ENCODE measurements at regions not wholly inside any gene's neighbourhood (a gene's known extent, or its start where the extent isn't known, plus 50 kb on each side); places are given as distances from the start of the nearest gene placed in this dataset.

DNA sequence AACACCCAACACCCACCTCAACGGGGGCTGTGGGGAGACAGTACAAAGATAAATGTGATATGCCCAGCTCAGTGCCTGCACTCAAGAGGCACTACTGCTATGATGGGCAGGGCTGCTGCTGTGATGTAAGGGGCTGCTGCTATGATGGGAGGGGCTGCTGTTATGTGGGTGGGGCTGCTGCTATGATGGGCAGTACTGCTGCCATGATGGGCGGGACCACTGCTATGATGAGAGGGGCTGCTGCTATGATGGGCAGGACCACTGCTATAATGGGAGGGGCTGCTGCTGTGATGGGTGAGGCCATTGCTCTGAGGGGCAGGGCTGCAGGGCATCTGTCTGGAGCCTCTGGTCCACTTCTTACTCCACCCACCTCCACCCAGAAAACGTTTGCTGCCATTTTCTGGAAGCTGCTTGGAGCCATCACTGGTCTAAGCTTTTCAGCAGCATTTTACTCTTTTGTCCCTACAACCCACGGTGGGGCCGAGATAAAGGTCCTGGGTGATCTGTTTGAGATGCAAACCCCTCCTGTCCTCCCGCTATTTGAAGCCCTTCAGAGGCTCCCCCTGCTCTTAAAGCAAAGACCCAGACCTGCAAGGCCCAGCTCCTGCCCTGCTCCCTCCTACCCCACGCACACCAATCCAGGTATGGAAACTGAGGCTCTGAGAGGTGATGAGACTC is 656.9 kb downstream of the PTPRU start:
- no peak for ATAC-seq (ENCODE audit: insufficient read depth, low FRiP score)
- no peaks in the 10 kb centered on the region for H3K36me3 ChIP-seq (ENCODE audit: control insufficient read depth in 4 of 4, insufficient read depth in 4 of 4, low read length in 4 of 4)
- TF ChIP-seq, protein P1, sequence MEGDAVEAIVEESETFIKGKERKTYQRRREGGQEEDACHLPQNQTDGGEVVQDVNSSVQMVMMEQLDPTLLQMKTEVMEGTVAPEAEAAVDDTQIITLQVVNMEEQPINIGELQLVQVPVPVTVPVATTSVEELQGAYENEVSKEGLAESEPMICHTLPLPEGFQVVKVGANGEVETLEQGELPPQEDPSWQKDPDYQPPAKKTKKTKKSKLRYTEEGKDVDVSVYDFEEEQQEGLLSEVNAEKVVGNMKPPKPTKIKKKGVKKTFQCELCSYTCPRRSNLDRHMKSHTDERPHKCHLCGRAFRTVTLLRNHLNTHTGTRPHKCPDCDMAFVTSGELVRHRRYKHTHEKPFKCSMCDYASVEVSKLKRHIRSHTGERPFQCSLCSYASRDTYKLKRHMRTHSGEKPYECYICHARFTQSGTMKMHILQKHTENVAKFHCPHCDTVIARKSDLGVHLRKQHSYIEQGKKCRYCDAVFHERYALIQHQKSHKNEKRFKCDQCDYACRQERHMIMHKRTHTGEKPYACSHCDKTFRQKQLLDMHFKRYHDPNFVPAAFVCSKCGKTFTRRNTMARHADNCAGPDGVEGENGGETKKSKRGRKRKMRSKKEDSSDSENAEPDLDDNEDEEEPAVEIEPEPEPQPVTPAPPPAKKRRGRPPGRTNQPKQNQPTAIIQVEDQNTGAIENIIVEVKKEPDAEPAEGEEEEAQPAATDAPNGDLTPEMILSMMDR (IDR thresholded peaks at IDR 0.05; ENCODE audit: control extremely low read depth, extremely low read depth): no peak
- no peaks in the 10 kb centered on the region for H3K4me1 ChIP-seq (ENCODE audit: control insufficient read depth in 5 of 5, insufficient read depth in 5 of 5, low read length in 5 of 5)
- H3K4me3 ChIP-seq: no peak overlapping the region
- H3K27me3 ChIP-seq (ENCODE audit: control insufficient read depth in 3 of 3, insufficient read depth in 3 of 3, low read length in 2 of 3): peaks cover 0 to 5% (median 3%) of the 10 kb centered on the region in 3 donors
- 71 to 81% methylated on average over 7 of the region's 7 CpGs for WGBS, 2 donors
- DNase-seq: no peak
- no peak overlapping the region for H3K27ac ChIP-seq (ENCODE audit: low read depth in 1 of 2, low read length in 1 of 2)
- no peak overlapping the region for H3K9ac ChIP-seq (ENCODE audit: insufficient read depth in 1 of 2, low read length in 2 of 2)
- H3K9me3 ChIP-seq (ENCODE audit: control insufficient read depth in 4 of 4, insufficient read depth in 3 of 4, low read length in 3 of 4): peaks cover 0 to 2% (median 0%) of the 10 kb centered on the region in 4 donors

DNA sequence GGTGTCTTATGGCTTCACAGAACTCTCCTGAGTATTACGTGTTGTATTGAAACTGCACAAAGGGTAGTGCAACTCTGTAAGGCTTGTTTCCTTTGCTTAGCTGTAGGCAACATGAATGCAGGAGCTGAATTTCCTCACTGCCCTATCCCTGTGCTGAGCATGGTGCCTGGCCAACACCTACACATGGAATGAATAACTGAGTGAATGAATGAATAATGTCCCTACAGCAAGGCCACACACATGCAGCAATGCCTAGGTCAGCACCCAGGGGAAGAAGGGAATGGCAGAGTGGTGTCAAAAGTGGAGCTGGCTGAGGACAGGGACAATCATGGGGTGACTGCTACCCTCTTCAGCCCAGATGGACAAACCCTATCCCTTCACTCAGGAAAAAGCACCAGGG is 655.9 kb downstream of the PTPRU start:
- WGBS, 2 donors: 70 to 86% methylated on average over 1 of the region's 1 CpG
- H3K27me3 ChIP-seq (ENCODE audit: control insufficient read depth in 3 of 3, insufficient read depth in 3 of 3, low read length in 2 of 3): peaks cover 0 to 5% (median 3%) of the 10 kb centered on the region in 3 donors

DNA sequence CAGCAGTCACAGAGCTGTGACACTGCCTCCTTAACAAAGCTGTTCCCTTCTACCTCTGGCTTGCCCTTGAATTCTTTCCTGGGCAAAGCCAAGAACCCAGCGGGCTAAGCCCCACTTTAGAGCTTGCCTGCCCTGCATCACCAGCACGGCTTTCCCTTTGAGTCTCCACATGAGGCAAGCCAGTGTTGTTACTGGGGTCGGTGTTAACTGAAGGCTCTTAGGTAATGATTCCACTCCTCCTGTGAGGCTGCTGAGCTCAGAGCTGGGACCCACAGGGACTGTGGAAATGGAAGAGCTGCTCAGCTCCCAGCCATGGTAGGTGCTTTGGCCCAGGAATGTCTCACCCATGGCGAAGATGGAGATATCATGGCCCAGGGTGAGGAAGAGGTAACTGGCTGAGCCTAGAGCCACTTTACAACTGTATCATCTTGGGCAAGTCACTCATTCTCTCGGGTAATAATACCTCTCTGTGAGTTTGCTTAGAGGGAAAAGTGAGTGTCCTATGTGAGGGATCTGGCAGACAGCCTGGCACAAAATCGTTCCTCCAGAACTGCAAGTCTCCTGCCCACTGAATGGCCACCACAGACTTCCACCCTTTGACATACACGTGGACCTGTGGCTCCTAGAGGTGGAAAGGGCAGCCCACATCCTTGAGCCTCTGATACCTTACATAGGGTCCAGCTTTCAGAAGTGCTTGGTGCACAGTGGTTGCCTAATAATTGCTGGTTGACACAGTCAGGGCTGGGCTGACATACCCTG is 654.1 kb downstream of the PTPRU start:
- no peak overlapping the region for H3K4me3 ChIP-seq
- no peaks in the 10 kb centered on the region for H3K4me1 ChIP-seq (ENCODE audit: control insufficient read depth in 5 of 5, insufficient read depth in 5 of 5, low read length in 5 of 5)
- no peak overlapping the region for H3K27ac ChIP-seq (ENCODE audit: low read depth in 1 of 2, low read length in 1 of 2)
- no peak overlapping the region for H3K9ac ChIP-seq (ENCODE audit: insufficient read depth in 1 of 2, low read length in 2 of 2)
- DNase-seq (no peak), ATAC-seq (ENCODE audit: insufficient read depth, low FRiP score) (no peak)
- H3K27me3 ChIP-seq (ENCODE audit: control insufficient read depth in 3 of 3, insufficient read depth in 3 of 3, low read length in 2 of 3): peaks cover 0 to 3% (median 0%) of the 10 kb centered on the region in 3 donors
- TF ChIP-seq, protein P1 (IDR thresholded peaks at IDR 0.05; ENCODE audit: control extremely low read depth, extremely low read depth): no peak
- no peaks in the 10 kb centered on the region for H3K36me3 ChIP-seq (ENCODE audit: control insufficient read depth in 4 of 4, insufficient read depth in 4 of 4, low read length in 4 of 4)
- 68 to 75% methylated on average over 7 of the region's 7 CpGs for WGBS, 2 donors
- no peaks in the 10 kb centered on the region for H3K9me3 ChIP-seq (ENCODE audit: control insufficient read depth in 4 of 4, insufficient read depth in 3 of 4, low read length in 3 of 4)

More for the DNA sequence above, 655.9 kb downstream of the PTPRU start:
- no peak for DNase-seq
- H3K36me3 ChIP-seq (ENCODE audit: control insufficient read depth in 4 of 4, insufficient read depth in 4 of 4, low read length in 4 of 4): no peaks in the 10 kb centered on the region
- no peak for ATAC-seq (ENCODE audit: insufficient read depth, low FRiP score)
- no peaks in the 10 kb centered on the region for H3K9me3 ChIP-seq (ENCODE audit: control insufficient read depth in 4 of 4, insufficient read depth in 3 of 4, low read length in 3 of 4)
- H3K9ac ChIP-seq (ENCODE audit: insufficient read depth in 1 of 2, low read length in 2 of 2): no peak overlapping the region
- TF ChIP-seq, protein P1 (IDR thresholded peaks at IDR 0.05; ENCODE audit: control extremely low read depth, extremely low read depth): no peak
- no peak overlapping the region for H3K27ac ChIP-seq (ENCODE audit: low read depth in 1 of 2, low read length in 1 of 2)
- no peak overlapping the region for H3K4me3 ChIP-seq
- H3K4me1 ChIP-seq (ENCODE audit: control insufficient read depth in 5 of 5, insufficient read depth in 5 of 5, low read length in 5 of 5): no peaks in the 10 kb centered on the region
